GM19035 (cell line): ENCODE measurements at regions not wholly inside any gene's neighbourhood (a gene's known extent, or its start where the extent isn't known, plus 50 kb on each side); places are given as distances from the start of the nearest gene placed in this dataset.

Source experiments
- ATAC-seq: cut with Tn5 transposase; IDR thresholded peaks from one replicate; pipeline ENCODE4 v1.9.1; 2021; ENCODE audit not compliant: unreplicated experiment

DNA sequence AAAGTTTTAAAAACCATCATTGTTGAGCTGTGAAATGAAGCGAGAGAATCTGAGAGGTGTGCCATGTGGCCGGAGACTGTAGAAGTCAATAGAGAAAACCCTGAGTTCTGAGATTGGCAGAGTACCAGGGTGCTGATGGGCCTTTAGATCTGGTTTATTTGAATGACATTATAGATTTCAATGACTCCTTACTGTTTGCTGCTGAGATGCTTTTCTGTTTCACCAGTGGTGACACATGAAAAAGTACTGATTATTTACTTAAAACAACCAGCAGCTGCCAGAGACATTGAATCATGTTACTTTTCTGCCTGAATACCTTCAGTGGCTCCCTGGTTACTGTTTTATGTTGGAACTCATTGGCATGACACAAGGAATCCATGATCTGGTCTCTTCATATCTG, 602.7 kb upstream of the ZNF804A start:
- no peak for ATAC-seq

DNA sequence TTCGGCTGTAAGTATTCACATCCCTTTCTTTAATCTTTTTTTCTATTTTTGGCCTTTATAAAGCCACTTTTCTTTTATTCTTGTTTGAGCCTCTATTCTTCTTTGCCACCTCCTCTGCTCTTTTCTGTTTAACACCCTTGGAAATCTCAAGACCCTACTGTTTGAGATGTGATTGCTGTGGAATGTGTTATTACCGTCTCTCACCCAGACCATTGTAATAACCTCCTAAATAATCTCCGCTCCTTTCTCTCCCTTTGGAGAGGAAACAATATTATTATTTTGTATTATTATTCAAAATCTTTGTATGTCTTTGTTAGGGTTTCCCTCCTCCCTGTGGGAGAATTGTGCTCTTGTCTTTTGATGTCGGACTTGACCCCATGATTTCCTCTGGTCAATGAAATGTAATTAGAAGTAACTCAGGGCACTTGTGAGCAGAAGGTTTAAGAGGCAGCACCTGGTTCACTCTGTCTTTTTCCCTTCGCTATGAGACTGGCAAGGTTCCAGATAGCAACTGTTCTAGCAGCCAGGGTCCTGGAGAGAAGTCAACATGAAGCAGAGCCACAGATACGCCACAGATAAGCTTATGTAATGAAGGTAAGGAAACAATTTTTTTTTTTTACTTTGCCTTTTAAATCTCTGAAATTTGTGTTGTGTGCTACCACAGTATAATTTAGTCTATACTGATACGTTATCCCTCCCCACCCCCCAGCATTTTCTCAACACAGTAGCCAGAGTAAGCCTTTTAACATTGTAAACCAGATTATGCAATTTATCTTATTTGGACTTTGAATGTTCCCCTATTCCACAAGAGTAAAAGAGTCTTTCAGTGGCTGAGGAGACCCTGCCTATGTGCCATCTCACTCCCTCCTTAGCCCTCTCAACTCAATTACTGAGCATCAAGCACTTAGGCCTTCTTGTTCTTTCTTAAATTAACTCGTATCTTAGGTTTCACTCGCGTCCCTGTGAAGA, 601.2 kb upstream of the ZNF804A start:
- ATAC-seq: no peak

DNA sequence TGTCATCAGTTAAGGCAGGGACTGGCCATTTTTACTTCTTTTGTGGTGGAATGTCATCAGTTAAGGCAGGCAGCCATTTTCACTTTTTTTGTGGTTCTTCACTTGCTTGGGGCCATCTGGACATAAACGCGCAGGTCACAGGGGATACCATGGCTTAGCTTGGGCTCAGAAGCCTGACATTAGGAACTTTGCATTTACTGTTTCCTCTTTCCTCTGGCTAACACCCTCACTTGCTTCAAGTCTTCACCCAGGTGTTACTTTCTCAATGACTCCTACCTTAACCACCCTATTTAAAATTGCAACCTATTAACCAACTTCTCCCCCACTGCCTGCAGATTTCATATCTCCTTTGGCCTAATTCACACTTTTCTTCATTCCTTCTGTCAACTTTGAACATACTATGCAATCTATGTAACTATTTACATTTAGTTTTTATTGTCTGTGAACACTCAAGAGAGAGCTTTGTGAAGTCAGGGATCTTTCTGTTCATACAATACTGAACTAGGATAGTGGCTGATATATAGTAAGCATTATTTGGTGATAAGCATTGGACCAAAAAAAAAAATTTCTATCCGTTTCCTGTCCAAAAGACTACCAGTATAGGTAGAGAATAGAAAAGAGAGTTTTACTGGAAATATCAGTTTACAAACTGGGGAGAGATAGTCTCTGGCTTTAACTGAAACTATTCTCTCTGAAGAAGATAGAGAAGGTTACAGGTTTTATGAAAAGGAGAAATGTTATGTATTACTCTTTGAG, 600.1 kb upstream of the ZNF804A start:
- peak; percentile 96 for ATAC-seq

DNA sequence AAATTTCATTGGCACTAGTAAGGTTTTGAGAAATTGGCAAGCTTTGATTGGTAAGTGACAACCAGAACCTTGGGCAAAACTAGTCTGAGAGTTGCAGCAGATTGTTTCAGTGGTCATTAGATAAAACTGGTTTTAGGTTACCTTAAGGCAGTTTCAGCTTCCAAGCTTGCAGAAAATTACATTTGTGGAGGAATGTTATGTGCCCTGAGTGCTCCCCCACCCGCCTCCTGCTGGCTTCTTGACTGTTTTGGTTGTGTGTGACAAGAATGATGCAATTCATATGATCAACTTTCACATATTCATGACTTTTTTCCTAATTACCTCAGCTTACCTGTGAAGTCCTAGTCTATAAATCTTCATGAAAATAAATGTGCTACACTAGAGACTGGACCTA, 599.5 kb upstream of the ZNF804A start:
- ATAC-seq: peak; percentile 19

DNA sequence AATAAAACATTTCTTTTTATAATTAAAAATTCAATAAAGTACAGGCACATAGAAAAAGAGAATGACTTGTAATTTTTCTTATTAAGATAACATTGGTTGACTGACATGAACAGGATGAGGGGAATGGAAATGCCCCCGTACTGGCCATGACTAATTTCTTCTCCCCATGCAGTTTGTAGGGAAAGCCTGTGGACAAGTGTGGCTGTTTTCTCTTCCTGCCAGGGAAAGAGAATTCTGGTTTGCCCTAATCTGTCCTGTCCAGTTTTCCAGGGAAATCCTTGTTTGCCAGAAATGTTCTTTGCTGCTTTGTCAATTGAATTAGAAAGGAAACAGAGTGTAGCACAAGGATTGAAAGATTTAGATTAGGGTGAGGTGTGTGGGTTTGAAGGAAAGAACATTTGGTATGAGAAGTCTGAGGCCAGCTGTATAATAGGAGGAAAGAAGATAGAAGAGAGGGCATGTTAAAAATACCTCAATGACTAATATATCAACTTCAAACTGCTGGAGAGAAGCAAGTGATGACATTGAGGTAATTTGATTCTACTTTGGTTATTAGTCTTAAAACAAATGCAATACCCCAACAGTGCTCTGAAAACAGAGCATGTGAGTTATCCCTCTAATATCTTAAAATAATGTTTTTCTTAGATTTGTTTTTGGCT, 593.9 kb upstream of the ZNF804A start:
- ATAC-seq: peak; percentile 95

DNA sequence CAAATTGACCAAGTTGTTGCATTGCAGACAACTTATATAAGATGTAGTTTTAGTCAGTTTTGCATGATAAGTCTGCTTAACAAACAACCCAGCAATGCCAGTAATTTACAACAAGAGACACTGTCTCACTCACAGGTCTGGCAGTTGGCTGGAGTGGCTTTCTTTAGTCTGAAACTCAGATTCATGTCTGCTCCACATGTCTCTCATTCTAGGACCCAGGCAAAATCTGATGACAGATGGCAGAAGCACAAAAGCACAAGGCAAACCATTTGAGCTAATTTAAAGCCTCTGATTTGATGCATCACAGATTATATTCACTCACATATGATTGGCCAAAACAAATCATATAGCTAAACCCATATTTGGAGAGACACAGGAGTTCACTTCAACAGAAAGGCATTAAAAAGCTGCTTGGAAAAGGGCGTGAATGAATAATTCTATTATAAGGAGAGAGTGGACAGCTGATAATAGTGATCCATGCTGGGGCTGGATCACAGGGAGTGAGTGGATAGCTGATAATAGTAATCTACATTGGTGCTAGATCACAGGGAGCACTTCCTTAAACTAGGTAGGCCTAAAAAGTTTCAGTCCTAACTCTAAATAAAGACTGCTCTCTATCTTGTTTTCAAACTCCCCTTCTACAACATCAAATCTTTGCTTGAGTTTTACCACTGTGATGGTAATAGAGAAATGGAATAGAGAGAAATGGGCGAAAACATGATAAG, 593.2 kb upstream of the ZNF804A start:
- peak; percentile 48 for ATAC-seq

DNA sequence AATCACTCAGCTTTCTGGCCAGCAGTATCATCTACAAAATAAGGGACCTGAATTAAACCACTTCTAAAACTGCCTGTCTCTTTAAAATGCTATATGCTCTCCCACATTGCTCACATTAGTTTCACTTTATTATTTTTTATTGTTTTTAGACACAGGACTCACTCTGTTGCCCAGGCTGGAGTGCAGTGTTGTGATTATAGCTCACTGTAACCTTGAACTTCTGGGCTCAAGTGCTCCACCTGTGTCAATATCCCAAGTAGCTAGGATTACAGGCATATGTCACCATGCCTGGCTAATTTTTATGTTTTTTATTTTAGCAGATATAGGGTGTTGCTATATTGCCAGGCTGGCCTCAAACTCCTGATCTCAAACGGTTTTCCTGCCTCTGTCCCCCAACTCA, 591.3 kb upstream of the ZNF804A start:
- no peak for ATAC-seq

DNA sequence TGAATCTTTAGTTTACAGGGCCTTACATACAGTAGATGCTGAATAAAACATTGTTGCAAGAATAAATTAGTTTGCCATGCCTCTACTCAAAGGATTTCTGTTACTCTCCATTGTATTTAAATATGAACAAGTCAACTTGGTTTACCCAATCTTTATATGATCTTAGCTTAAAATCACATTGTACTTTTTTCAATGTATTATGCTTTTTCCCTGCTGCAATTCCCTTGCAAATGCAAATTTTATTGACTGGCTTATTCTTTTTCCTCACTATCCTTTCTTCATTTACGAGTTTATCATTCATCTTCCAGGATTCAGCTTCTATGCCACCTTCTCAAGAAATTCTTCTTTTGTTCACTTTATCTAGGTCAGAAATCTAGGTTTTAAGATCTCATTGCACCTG, 571.4 kb upstream of the ZNF804A start:
- ATAC-seq: no peak

DNA sequence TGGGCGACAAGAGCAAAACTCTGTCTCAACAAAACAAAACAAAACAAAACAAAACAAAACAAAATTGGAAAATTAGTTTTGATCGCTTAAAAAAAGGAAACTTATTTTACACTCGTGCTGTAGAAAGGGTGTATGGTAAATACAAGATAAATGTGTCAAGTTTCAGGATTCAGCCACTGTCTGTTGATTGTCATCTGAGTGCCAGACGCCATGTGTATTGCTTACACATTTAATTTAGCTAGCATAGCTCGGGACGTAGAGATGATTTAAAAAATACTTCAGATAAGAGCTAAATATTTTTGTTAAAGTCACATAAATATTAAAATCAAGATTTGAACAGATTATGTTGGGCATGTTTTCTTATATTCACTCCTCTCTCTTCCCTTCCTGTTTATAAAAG, 568.1 kb upstream of the ZNF804A start:
- ATAC-seq: no peak

DNA sequence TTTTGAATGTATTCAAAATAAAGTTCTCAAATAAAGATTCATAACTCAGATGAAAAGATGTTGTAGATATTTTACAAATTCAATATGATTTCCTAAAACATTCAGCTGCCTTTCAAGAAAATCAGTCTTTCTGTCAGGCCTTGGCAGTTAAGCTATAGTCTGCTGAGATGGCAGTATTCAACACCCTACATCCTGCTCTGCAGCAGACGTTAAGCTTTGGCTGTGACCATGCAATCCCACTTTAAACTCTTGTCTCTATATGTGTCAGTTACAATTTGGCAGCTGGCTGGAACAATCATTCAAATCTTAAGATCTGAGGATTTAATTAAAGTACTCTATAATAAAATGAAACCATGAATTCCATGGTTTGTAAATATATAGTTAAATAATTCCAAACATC, 567.3 kb upstream of the ZNF804A start:
- no peak for ATAC-seq

DNA sequence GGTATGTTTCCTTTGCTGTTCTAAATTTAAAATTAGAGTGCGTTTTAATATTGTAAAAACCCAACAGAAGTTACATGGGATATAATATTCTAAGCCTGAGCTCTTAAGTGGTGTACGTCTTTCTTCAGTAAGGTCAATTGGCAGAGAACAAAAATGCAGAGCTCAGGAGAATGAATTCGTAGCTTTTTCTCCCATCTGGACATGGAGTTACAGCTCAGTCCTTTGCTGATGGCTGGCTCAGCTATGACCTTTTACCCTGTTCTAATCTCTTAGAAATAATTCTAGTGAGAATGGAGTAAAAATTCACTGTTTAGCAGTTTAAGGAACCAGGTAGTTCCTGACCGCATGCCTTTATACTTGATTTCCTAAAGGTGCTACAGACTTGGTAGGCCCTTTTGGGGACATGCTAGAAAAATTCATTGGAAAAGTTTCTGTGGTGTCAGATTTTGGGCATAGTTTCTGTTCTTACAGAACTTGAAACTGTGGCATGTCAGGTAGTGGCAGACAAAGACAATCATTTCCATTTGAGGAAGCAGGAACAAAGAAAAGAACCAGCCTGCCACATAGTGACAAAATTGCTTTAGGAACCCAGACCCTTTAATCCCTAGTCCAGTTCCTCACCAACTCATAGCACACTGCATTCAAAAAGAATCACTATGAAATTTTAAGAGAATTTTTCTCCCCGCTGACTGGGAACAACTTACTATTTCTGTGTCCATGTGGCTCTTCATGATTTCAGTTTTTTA, 566.8 kb upstream of the ZNF804A start:
- no peak for ATAC-seq

DNA sequence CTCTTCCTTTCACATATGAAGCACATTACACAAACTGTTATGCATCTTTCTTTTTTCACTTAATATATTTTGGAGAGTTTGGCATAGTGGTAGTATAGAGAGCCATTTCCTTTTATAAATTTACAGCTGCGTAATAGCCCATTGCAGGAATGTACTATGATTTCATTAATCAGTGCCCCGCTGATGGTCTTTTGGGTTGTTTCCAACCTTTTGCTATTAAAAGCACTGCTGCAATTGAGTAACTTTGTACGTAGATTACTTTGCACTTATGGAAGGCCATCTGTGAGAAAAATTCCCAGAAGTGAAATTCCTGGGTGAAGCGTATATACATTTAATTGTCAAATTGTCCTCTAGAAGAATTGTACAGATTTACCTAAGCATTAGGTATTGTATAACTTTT, 565.3 kb upstream of the ZNF804A start:
- no peak for ATAC-seq

DNA sequence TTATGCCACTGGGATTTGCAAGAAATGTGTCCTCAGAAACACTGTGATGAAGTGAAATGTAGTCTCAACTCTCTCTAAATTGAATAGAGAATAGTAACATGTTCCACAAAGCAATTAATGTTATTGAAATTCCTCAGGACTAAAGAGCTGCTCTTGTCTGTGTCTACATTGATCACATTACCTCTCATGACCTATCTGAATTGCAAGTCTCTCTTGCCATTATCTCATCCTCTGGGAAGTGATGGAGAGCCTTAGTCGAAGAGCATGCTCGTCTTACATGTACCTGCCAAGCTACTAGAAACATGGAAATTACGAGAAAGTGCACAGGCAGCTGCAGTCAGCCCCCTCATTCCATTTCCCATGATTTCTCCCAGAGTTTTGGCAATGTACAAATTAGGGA, 561.1 kb upstream of the ZNF804A start:
- ATAC-seq: no peak

DNA sequence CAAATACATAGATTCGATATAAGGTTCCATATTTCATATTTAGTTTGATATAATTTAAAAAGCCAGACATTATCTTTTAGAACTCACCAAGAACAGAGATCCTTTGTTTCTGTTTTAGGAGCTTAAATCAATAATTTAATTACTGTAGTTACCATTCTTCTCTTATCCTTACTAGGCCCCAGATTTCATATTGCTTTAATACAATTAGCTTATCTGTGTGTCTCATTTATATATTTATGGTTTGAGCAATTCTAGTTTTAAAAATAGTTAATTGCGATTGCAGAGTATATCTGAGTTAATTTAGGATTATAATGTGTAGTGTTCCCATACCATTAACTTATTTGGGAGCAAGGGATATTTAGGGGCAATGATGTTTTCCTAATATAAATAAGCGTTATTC, 558.8 kb upstream of the ZNF804A start:
- no peak for ATAC-seq

DNA sequence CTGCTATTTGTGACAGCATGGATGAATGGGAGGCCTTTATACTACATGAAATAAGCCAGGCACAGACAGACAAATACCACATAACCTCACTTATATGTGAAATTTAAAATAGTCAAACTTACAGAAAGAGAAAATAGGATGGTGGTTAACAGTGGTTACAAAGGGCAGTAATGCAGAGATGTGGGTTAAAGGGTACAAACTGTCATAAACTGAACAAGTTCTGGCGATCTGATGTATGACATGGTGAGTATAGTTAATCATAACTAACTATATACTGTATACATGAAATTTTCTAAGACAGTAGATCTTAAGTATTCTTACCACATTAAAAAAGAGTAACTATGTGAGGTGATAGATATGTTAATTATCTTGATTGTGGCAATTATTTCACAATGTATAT, 558.1 kb upstream of the ZNF804A start:
- ATAC-seq: no peak

DNA sequence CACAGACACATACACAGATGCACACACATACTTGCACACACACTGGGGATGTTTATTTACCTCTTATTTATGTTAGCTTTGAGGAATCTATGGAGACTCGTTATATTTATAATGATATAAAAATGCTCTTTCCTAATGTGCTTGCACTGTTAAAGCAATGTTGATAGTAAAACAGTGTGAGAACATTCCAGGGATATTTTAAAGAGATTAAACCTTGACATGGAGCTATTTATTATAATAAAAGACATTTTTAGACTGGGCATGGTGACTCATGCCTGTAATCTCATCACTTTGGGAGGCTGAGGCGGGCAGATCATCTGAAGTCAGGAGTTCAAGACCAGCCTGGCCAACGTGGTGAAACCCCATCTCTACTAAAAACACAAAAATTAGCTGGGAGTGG, 557.3 kb upstream of the ZNF804A start:
- no peak for ATAC-seq

DNA sequence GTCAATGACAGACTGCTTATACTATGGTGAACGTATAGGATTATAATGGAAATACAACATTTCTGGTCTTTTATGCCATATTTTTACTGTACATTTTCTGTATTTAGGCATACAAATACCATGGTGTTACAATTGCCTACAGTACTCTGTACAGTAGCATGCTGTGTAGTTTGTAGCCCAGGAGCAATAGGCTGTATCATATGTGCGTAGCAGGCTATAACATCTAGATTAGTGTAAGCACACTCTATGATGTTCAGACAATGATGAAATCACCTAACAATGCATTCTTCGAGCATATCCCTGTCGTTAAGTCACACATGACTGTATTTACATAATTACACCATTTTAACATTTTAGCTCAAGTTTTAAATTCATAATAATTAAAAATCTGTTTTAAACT, 556.6 kb upstream of the ZNF804A start:
- no peak for ATAC-seq

DNA sequence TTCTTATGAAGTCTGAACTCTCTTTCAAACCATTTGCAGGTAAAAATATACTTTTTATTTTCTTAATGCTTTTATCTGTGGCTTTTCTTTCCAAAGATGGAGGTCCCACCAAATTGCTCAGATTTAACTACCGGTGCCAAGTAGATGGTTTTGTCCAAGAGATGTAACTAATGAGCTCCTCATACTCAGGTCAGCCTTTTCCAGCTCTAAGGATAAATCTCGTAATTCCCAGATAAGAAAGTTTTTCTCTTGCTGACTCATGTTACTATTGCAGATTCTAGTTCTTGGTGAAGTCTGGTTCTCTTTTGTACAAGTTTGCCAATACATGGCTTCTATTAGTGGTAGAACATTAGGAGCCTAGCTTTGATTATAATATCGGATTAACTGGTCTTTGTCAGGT, 550.8 kb upstream of the ZNF804A start:
- no peak for ATAC-seq

DNA sequence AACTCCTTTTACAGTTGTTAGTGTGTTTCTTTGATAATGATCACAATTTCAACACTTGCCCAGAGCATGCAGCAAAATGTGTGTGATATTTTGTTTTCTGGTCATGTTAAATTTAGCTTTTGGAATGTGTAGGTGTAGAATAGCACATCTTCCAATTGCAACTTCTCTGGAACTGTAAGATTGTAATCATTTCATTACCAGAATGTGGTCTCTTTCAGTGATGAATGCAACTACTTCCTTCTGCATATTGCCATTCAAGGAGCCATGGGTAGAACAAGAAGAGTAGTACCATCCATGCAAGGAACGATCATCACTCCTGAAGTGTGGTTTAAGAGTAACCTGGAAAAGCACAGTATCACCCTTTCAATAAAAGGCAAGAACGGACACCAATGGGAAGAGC, 548.8 kb upstream of the ZNF804A start:
- ATAC-seq: no peak

DNA sequence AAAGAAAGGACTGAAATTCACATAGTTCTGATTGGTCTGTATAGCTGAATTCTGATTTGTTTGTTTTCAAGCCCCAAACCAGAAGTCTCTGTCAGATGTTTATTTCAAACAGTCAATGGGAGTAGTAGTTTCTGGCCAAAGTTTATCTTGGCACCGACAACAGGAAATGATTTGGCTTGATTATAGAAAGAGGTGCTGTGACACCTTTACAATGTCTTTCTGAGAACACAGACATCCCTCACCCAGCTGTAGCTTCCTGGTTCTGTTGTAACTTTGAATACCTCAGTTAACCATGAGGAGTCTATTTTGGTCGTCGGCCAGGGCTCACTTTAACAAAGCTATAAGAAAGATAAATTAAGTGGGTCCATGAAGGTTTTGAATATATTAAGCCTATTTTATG, 545.0 kb upstream of the ZNF804A start:
- ATAC-seq: no peak
